GM18520 (cell line): ENCODE measurements at regions not wholly inside any gene's neighbourhood (a gene's known extent, or its start where the extent isn't known, plus 50 kb on each side); places are given as distances from the start of the nearest gene placed in this dataset.

Experiments used
- ATAC-seq: cut with Tn5 transposase; IDR thresholded peaks from one replicate; pipeline ENCODE4 v1.9.1; 2021; ENCODE audit not compliant: unreplicated experiment

DNA sequence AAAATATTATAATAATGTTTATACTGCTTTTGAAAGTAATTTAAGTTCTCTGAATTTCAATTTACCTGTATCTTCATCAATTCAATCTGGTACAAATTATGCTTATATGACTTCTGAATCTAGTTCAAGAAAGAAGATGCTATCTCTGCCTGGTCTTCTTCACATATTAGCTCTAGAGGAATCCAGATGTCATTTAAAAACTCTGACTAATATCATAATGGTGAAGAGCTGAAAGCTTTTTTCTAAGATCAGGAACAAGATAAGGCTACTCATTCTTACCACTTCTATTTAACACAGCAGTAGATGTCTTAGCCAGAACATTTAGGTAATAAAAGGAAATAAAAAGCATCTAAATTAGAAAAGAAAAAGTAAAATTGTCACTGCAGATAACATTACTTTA lies 636.1 kb downstream of the ARAP2 start:
- ATAC-seq = no peak

DNA sequence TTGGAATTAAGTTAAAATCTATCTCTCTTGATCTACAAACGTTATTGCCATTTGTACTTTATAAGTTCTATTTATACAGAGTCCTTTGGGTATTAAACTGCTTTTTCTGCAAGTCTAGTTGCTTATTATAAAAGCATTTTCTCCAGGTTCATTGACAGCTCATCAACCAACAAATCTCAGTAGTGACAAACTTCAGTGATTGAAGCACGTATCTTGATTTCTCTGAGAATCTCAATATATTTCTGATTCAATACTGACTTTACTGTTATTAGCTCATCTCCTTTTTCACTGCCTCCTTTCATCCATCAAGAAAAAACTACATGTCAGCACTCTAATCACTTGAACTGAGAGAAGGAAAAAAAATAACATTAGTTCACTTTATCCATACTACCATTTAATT lies 630.2 kb downstream of the ARAP2 start:
- ATAC-seq = no peak

DNA sequence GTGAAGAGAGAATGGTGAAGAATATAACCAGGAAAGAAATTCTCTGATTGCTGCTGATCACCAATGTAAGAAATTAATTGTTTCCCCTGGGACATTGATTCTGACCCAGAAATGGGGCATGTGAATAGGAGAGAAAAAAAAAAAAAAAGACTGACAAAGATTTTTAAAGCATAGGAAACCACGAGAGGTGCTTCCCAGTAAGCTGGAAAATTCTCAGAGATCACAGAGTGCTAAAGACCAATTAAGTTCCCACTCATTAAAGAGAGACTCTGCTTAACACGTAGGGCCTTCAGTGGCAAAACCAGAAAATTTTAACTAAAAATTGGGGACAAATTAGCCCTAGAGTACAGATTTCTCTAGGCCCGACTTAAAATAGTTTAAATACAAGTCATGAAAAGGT lies 604.4 kb downstream of the ARAP2 start:
- ATAC-seq = no peak

DNA sequence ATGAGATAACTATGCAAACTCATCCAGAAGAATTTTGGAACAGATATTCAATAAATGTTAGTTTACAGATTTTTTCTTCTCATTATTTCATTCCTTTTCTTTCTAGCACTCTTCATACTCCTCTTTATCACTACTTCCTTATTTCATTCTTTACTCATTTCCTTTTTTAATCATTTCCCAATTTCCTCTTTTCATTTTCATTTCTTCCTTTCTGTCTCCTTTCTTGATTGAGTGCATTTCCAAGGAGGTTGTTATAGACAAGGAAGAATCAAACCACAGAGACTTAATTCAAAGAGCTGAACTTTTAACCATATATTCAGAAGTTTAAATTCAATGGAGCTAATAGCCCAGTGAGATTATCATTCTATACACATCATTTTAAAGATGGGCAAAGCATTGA lies 600.7 kb downstream of the ARAP2 start:
- ATAC-seq = no peak

DNA sequence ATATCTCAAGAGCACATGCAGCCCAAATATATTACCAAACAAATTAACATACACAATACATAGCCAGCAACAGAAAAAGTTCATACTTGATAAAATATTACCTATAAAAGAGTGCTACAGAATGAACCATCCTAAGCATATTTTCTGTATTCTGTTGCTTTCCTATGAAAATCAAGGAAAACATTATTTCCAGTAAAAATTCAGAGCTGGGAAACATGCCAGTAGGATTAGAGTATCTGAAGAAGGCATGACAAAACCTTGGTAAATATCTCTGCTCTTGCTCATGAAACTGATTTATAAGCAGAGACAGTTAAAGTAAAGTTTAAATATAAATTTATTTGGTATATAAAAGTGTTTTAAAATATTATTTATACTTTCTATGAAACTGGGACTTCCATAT lies 599.7 kb downstream of the ARAP2 start:
- no peak for ATAC-seq

GRCh38 chr4:35649011-35649410 lies 595.3 kb downstream of the ARAP2 start:
- ATAC-seq = no peak

GRCh38 chr4:35649778-35650177 lies 594.5 kb downstream of the ARAP2 start:
- no peak for ATAC-seq

- ATAC-seq = no peak
Observed at GRCh38 chr4:35652197-35652596, 592.1 kb downstream of the ARAP2 start.

- no peak for ATAC-seq
Observed at GRCh38 chr4:35653451-35653850, 590.9 kb downstream of the ARAP2 start.

DNA sequence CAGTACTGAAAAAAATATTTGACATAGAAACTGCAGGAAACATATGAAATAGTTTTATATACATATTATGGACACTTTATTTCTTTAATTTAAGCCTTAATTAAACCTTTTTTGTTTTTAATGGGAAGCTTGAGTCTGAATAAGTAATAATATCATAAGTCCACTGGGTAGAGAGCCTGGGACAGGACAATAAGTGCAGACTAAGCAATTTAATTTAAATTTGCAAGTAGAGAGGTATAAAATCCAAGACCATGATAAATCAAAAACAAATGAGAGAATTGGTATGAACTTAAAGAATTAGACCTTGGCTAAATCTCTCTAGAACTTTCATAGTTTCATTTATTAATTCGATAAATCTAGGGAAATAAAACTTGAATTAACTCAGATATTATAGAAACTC lies 571.2 kb downstream of the ARAP2 start:
- no peak for ATAC-seq

- ATAC-seq = no peak
Observed at GRCh38 chr4:35684755-35685154, 559.6 kb downstream of the ARAP2 start.

DNA sequence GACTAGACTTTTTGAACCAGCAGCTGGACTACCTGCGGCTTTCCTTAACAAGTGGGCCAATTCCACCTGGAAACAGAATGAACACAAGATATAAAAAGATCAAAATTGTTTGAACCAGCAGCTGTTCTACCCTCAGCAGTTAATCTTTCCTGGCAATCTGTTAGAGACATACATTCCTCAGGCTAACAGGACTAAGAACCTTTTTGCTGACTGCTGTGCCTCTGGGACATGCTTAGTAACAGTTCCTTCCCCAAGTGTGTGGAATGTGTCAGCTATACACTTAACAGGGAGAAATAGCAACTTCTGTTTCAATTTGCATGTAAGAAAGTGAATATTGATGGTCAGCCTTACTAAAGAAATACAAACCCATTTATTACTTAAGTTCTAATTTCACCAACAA lies 554.4 kb downstream of the ARAP2 start:
- no peak for ATAC-seq

DNA sequence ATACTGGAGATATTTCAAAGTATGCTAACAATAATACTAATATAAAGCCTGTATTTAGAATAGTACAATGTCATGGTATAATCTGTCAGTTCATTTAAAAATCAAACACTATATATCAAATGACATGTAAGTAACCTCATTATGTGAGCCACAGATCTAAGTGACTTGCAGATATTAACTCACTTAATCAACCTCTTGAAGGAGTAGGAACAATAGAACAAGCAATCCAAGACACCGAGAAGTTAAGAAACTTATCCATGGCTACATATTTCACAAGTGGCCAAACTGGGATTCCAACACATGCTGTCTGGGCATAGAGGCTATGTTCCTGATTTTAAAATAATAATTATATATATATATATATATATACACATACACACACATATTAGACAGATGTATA lies 554.0 kb downstream of the ARAP2 start:
- ATAC-seq = no peak

GRCh38 chr4:35695003-35695402 lies 549.3 kb downstream of the ARAP2 start:
- ATAC-seq = no peak

- ATAC-seq = no peak
Observed at GRCh38 chr4:35695421-35695820, 548.9 kb downstream of the ARAP2 start.

GRCh38 chr4:35697210-35697736 lies 547.0 kb downstream of the ARAP2 start:
- peak; percentile 83 for ATAC-seq

GRCh38 chr4:35700663-35701062 lies 543.7 kb downstream of the ARAP2 start:
- ATAC-seq = no peak

DNA sequence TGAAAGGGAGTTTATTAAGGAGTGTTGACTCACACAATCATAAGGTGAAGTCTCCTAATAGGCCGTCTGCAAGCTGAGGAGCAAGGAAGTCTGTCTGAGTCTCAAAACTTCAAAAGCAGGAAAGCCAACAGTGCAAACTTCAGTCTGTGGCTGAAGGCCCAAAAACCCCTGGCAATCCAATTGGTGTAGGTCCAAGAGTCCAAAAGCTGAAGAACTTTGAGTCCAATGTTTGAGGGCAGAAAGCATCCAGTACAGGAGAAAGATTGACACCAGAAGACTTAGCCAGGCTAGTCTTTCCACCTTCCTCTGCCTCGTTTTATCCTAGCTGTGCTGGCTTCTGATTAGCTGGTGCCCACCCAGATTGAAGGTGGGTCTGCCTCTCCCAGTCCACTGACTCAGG lies 535.2 kb downstream of the ARAP2 start:
- no peak for ATAC-seq

GRCh38 chr4:35710343-35710742 lies 534.0 kb downstream of the ARAP2 start:
- ATAC-seq = no peak

GRCh38 chr4:35711127-35711526 lies 533.2 kb downstream of the ARAP2 start:
- ATAC-seq = no peak

- ATAC-seq = no peak
Observed at GRCh38 chr4:35723973-35724372, 520.3 kb downstream of the ARAP2 start.

GRCh38 chr4:35725131-35725530 lies 519.2 kb downstream of the ARAP2 start:
- ATAC-seq = no peak

DNA sequence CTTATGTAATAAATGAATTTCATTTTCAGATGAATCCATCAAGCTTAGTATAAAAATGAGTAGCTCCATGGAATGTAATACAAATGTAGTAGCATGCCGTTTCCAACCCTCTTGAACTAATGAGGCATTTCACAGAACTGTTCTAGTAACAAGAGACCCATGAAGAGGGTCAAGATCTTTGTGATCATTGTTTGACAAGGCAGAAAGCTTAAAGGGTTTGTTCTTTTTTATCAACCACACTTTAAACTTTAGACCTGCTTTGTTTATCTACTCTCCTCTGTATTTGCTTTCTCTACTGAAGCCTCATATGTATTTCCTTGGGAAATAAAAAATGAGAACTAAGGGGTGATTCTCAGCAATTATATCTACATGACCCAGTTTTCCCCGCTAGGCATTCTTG lies 513.9 kb downstream of the ARAP2 start:
- ATAC-seq = no peak
